ENCODE measurements at regions not wholly inside any gene's neighbourhood (a gene's known extent, or its start where the extent isn't known, plus 50 kb on each side); places are given as distances from the start of the nearest gene placed in this dataset.
A peak's percentile ranks its signal among the peaks of the same experiment; 100 is the strongest.

GRCh38 chr14:34161351-34162082 is 210.6 kb upstream of the EGLN3 start:
- Histone ChIP-seq H3K4me1 (replicated peaks; ENCODE audit: insufficient read depth) (no peaks in the 10 kb centered on the region), H3F3A (ENCODE audit: insufficient read depth, low read depth) (no peaks in the 10 kb centered on the region), H3K9me2 (ENCODE audit: insufficient read depth) (no peaks in the 10 kb centered on the region), H2AFZ (no peak overlapping the region), H3K36me3 (ENCODE audit: low read depth) (no peaks in the 10 kb centered on the region), H3K27ac (no peak overlapping the region), H3K27me3 (ENCODE audit: insufficient read depth, low read depth) (no peaks in the 10 kb centered on the region), H4K20me1 (ENCODE audit: insufficient read depth) (no peaks in the 10 kb centered on the region), H3K9me3 (ENCODE audit: insufficient read depth, low read depth) (no peaks in the 10 kb centered on the region; the same call in 1 of the 2 replicates), H3K4me3 (no peak overlapping the region), H3K4me2 (no peak overlapping the region), H3K79me2 (ENCODE audit: low read depth) (no peaks in the 10 kb centered on the region)
- no TSS peak for BruUV-seq (replicated peaks)
- DNase-seq: peak in 1 of 2 experiments; percentile 16
- POLR2A ChIA-PET (ENCODE audit: unreplicated experiment): no interaction called here
- intact Hi-C loops (cut with micrococcal nuclease; ENCODE audit: unreplicated experiment): no loop called here
- no peak for TF ChIP-seq EZH2 (IDR thresholded peaks at IDR 0.05; ENCODE audit: low read depth)
- TF ChIP-seq CTCF (conservative IDR thresholded peaks at IDR 0.05): no peak
- CTCF ChIA-PET: no interaction called here

- Histone ChIP-seq H3F3A (ENCODE audit: insufficient read depth, low read depth) (no peaks in the 10 kb centered on the region), H3K9me2 (ENCODE audit: insufficient read depth) (no peaks in the 10 kb centered on the region), H2AFZ (no peak overlapping the region), H3K4me3 (no peak overlapping the region), H3K36me3 (ENCODE audit: low read depth) (no peaks in the 10 kb centered on the region), H4K20me1 (ENCODE audit: insufficient read depth) (no peaks in the 10 kb centered on the region), H3K4me2 (no peak overlapping the region), H3K27me3 (ENCODE audit: insufficient read depth, low read depth) (no peaks in the 10 kb centered on the region), H3K9me3 (ENCODE audit: insufficient read depth, low read depth) (no peaks in the 10 kb centered on the region; the same call in 1 of the 2 replicates), H3K27ac (no peak overlapping the region), H3K4me1 (replicated peaks; ENCODE audit: insufficient read depth) (no peaks in the 10 kb centered on the region), H3K79me2 (ENCODE audit: low read depth) (no peaks in the 10 kb centered on the region)
- ChIA-PET POLR2A (ENCODE audit: unreplicated experiment) (no interaction called here), CTCF (no interaction called here)
- intact Hi-C loops (cut with micrococcal nuclease; ENCODE audit: unreplicated experiment): no loop called here
- no TSS peak for BruUV-seq (replicated peaks)
- DNase-seq: no peak
- TF ChIP-seq CTCF (conservative IDR thresholded peaks at IDR 0.05) (no peak), EZH2 (IDR thresholded peaks at IDR 0.05; ENCODE audit: low read depth) (no peak)
These were observed 209.7 kb upstream of the EGLN3 start for GRCh38 chr14:34160619-34161018.

GRCh38 chr14:34157651-34158050 is 206.8 kb upstream of the EGLN3 start:
- TF ChIP-seq CTCF (conservative IDR thresholded peaks at IDR 0.05) (no peak), EZH2 (IDR thresholded peaks at IDR 0.05; ENCODE audit: low read depth) (no peak)

More at GRCh38 chr14:34157651-34158050, 206.8 kb upstream of the EGLN3 start:
- BruUV-seq (replicated peaks): no TSS peak
- Histone ChIP-seq H3K27ac (no peak overlapping the region), H4K20me1 (ENCODE audit: insufficient read depth) (no peaks in the 10 kb centered on the region), H3K9me3 (ENCODE audit: insufficient read depth, low read depth) (no peaks in the 10 kb centered on the region; the same call in 1 of the 2 replicates), H3K79me2 (ENCODE audit: low read depth) (no peaks in the 10 kb centered on the region), H2AFZ (no peak overlapping the region), H3K4me1 (replicated peaks; ENCODE audit: insufficient read depth) (no peaks in the 10 kb centered on the region), H3K9me2 (ENCODE audit: insufficient read depth) (no peaks in the 10 kb centered on the region), H3K36me3 (ENCODE audit: low read depth) (no peaks in the 10 kb centered on the region), H3F3A (ENCODE audit: insufficient read depth, low read depth) (no peaks in the 10 kb centered on the region), H3K4me2 (no peak overlapping the region), H3K4me3 (no peak overlapping the region), H3K27me3 (ENCODE audit: insufficient read depth, low read depth) (no peaks in the 10 kb centered on the region)
- ChIA-PET POLR2A (ENCODE audit: unreplicated experiment) (no interaction called here), CTCF (no interaction called here)
- no peak for DNase-seq
- intact Hi-C loops (cut with micrococcal nuclease; ENCODE audit: unreplicated experiment): no loop called here
